ENCODE measurements at regions not wholly inside any gene's neighbourhood (a gene's known extent, or its start where the extent isn't known, plus 50 kb on each side); places are given as distances from the start of the nearest gene placed in this dataset.
A peak's percentile ranks its signal among the peaks of the same experiment; 100 is the strongest.

DNA sequence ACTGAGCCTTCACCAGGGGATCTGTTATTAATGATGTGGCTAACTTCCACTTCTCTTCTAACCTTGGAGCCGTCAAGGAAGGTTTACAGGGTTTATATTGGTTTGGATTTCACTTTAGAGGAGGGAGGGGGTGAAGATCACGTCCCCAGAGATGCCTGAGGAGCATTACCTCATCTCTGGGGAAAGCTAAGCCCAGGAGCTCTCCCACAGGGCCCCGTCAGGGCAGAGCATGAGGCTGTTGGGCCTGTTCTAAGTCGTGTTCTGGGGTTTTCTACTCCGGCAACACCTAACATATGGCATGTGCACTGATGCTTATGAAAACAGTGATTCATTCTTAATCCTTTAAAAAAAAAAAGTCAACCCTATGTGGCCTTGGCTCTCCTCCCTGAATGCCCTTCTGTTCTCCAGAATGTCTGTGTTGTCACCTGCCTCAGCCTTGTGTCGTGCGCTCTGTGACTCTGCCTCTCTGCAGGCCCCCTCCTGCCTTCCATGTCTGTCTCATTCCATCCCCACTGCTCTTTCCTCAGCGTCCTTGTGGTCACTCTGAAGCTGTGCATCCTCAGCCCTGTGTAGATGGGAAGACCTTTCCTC is 97.4 kb upstream of the JARID2 start:
- Mint-ChIP-seq H3K27ac (ENCODE audit: unreplicated experiment) (no peak overlapping the region), H3K9me3 (ENCODE audit: low read depth, unreplicated experiment) (peaks cover 4% of the 10 kb centered on the region), H3K4me1 (ENCODE audit: low read depth, unreplicated experiment) (peaks cover 9% of the 10 kb centered on the region), H3K36me3 (ENCODE audit: insufficient read depth, unreplicated experiment) (no peaks in the 10 kb centered on the region), H3K27me3 (ENCODE audit: unreplicated experiment) (no peaks in the 10 kb centered on the region), H3K4me3 (ENCODE audit: low read depth, unreplicated experiment) (no peak overlapping the region)
- intact Hi-C loops (cut with micrococcal nuclease; ENCODE audit: unreplicated experiment): no loop called here
- BruUV-seq (replicated peaks): no TSS peak
- CTCF ChIA-PET: interaction anchor here (0.6 kb wide), 1 partner anchor 24 kb away, joined by 3 read pairs; no protein-coding TSS in a partner anchor
- DNase-seq: peak; percentile 6
- TF ChIP-seq, protein P1, sequence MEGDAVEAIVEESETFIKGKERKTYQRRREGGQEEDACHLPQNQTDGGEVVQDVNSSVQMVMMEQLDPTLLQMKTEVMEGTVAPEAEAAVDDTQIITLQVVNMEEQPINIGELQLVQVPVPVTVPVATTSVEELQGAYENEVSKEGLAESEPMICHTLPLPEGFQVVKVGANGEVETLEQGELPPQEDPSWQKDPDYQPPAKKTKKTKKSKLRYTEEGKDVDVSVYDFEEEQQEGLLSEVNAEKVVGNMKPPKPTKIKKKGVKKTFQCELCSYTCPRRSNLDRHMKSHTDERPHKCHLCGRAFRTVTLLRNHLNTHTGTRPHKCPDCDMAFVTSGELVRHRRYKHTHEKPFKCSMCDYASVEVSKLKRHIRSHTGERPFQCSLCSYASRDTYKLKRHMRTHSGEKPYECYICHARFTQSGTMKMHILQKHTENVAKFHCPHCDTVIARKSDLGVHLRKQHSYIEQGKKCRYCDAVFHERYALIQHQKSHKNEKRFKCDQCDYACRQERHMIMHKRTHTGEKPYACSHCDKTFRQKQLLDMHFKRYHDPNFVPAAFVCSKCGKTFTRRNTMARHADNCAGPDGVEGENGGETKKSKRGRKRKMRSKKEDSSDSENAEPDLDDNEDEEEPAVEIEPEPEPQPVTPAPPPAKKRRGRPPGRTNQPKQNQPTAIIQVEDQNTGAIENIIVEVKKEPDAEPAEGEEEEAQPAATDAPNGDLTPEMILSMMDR (IDR thresholded peaks at IDR 0.05; ENCODE audit: unreplicated experiment): no peak

DNA sequence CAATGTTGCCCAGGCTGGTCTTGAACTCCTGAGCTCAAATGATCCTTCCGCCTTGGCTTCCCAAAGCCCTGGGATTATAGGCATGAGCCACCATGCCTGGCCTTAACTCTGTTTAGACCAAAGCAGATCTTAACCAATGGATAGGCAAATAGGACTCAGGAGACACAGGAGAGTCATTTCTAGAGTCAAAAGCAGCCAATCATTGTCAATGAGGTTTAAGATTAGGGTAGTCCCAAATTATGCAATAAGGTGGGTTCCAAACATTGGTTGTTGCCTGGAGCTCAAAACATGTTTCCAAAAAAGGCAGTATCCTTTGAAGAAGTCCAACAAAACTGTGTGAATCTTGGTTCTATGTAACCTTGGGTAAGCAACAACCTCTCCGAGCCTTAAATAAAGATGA is 95.7 kb upstream of the JARID2 start:
- no peak for DNase-seq
- intact Hi-C loops (cut with micrococcal nuclease; ENCODE audit: unreplicated experiment): no loop called here
- BruUV-seq (replicated peaks): no TSS peak
- CTCF ChIA-PET: no interaction called here
- Mint-ChIP-seq H3K4me3 (ENCODE audit: low read depth, unreplicated experiment) (no peak overlapping the region), H3K9me3 (ENCODE audit: low read depth, unreplicated experiment) (no peaks in the 10 kb centered on the region), H3K4me1 (ENCODE audit: low read depth, unreplicated experiment) (peaks cover 9% of the 10 kb centered on the region), H3K27me3 (ENCODE audit: unreplicated experiment) (no peaks in the 10 kb centered on the region), H3K27ac (ENCODE audit: unreplicated experiment) (no peak overlapping the region), H3K36me3 (ENCODE audit: insufficient read depth, unreplicated experiment) (no peaks in the 10 kb centered on the region)
- TF ChIP-seq, protein P1 (IDR thresholded peaks at IDR 0.05; ENCODE audit: unreplicated experiment): no peak

DNA sequence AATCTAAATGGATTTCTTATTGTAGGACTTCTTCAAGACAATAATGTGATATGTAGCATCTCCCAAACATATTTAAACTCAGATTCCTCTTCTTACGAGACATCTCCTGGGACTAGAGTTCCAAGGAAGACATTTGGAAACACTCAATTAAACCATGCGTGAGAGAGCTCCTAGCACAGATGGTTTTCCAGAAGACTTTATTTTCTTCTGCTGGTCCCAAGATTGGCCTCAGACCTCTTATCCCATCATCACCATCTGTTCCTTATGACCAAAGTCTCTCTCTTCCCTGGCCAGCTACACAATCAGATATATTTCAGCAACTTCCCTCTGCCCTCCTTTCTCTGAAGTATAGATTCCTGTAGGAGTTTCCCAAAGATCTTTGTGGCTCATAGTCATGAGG is 93.2 kb upstream of the JARID2 start:
- no peaks in the 10 kb centered on the region for H3K9me3 Mint-ChIP-seq (ENCODE audit: low read depth, unreplicated experiment)
- CTCF ChIA-PET: no interaction called here
- DNase-seq: no peak
- H3K27ac Mint-ChIP-seq (ENCODE audit: unreplicated experiment): no peak overlapping the region
- peaks cover 9% of the 10 kb centered on the region for H3K4me1 Mint-ChIP-seq (ENCODE audit: low read depth, unreplicated experiment)
- TF ChIP-seq, protein P1 (IDR thresholded peaks at IDR 0.05; ENCODE audit: unreplicated experiment): no peak
- H3K36me3 Mint-ChIP-seq (ENCODE audit: insufficient read depth, unreplicated experiment): no peaks in the 10 kb centered on the region
- BruUV-seq (replicated peaks): no TSS peak
- H3K4me3 Mint-ChIP-seq (ENCODE audit: low read depth, unreplicated experiment): no peak overlapping the region
- intact Hi-C loops (cut with micrococcal nuclease; ENCODE audit: unreplicated experiment): no loop called here
- H3K27me3 Mint-ChIP-seq (ENCODE audit: unreplicated experiment): no peaks in the 10 kb centered on the region

DNA sequence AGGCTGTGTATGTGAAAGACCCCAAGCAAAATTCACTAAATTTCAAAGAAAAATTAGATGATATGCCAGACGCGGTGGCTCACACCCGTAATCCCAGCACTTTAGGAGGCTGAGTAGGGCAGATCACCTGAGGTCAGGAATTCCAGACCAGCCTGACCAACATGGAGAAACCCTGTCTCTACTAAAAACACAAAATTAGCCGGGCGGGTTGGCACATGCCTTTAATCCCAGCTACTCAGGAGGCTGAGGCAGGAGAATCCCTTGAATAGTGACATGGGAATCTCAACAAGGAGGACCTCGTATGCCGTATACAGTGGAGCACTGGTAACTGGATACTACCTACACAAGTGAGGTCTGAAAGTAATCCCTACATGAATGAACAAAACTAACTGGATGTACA is 92.7 kb upstream of the JARID2 start:
- CTCF ChIA-PET: no interaction called here
- BruUV-seq (replicated peaks): no TSS peak
- no peak for DNase-seq

More for the DNA sequence above, 92.7 kb upstream of the JARID2 start:
- H3K9me3 Mint-ChIP-seq (ENCODE audit: low read depth, unreplicated experiment): no peaks in the 10 kb centered on the region
- no peak overlapping the region for H3K27ac Mint-ChIP-seq (ENCODE audit: unreplicated experiment)
- TF ChIP-seq, protein P1 (IDR thresholded peaks at IDR 0.05; ENCODE audit: unreplicated experiment): no peak
- no peaks in the 10 kb centered on the region for H3K36me3 Mint-ChIP-seq (ENCODE audit: insufficient read depth, unreplicated experiment)
- peaks cover 9% of the 10 kb centered on the region for H3K4me1 Mint-ChIP-seq (ENCODE audit: low read depth, unreplicated experiment)
- H3K27me3 Mint-ChIP-seq (ENCODE audit: unreplicated experiment): no peaks in the 10 kb centered on the region
- H3K4me3 Mint-ChIP-seq (ENCODE audit: low read depth, unreplicated experiment): no peak overlapping the region
- intact Hi-C loops (cut with micrococcal nuclease; ENCODE audit: unreplicated experiment): no loop called here
